GM10248 (cell line): ENCODE measurements at regions not wholly inside any gene's neighbourhood (a gene's known extent, or its start where the extent isn't known, plus 50 kb on each side); places are given as distances from the start of the nearest gene placed in this dataset.

Experiments used
- CTCF ChIA-PET: fragments of 300-600 bp; sonication (Branson Sonifier 250); formaldehyde crosslinking; extraction: SDS; loops from one replicate; lab custom pipeline; 2021; ENCODE audit warnings: antibody characterized with exemption; lab: Yijun Ruan, JAX
- POLR2A ChIA-PET: fragments of 350-650 bp; sonication (Branson Sonifier 250); formaldehyde crosslinking; extraction: SDS; loops from one replicate; lab custom pipeline; 2020; ENCODE audit warnings: antibody characterized with exemption; lab: Yijun Ruan, JAX
- DNase-seq: peaks from one replicate; pipeline ENCODE4 v3.0.0; 2012; ENCODE audit errors: extremely low spot score
- CTCF ChIP-seq: IDR thresholded peaks from 2 replicates; pipeline ENCODE4 v1.5.1; 2012; ENCODE audit warnings: mild to moderate bottlenecking, low read depth; ENCODE audit errors: extremely low read depth, missing control alignments, control extremely low read depth

GRCh38 chr1:2966449-2967328, 54.6 kb upstream of the ACTRT2 start:
- DNase-seq, result no peak
- CTCF ChIA-PET, result interaction anchor here (0.8 kb wide), 1 partner anchor 31 kb away, joined by 3 read pairs; no protein-coding TSS in a partner anchor
- POLR2A ChIA-PET, result no interaction called here
- TF ChIP-seq CTCF, result no peak

- no peak for TF ChIP-seq CTCF
- CTCF ChIA-PET, result no interaction called here
- POLR2A ChIA-PET, result no interaction called here
- DNase-seq, result no peak
Measured at GRCh38 chr1:2967329-2967725, 53.9 kb upstream of the ACTRT2 start.

GRCh38 chr1:2967881-2968280, 53.4 kb upstream of the ACTRT2 start:
- no peak for TF ChIP-seq CTCF
- CTCF ChIA-PET, result no interaction called here
- POLR2A ChIA-PET, result no interaction called here
- DNase-seq, result no peak

- ChIA-PET POLR2A (no interaction called here), CTCF (no interaction called here)
- no peak for DNase-seq
- no peak for TF ChIP-seq CTCF
Measured at GRCh38 chr1:2968471-2968881, 52.8 kb upstream of the ACTRT2 start.

- TF ChIP-seq CTCF, result no peak
- ChIA-PET POLR2A (no interaction called here), CTCF (no interaction called here)
- DNase-seq, result no peak
Measured at GRCh38 chr1:2969011-2969844, 52.0 kb upstream of the ACTRT2 start.

GRCh38 chr1:2969845-2970291, 51.4 kb upstream of the ACTRT2 start:
- CTCF ChIA-PET, result no interaction called here
- POLR2A ChIA-PET, result no interaction called here
- TF ChIP-seq CTCF, result no peak
- no peak for DNase-seq
